ENCODE measurements at regions not wholly inside any gene's neighbourhood (a gene's known extent, or its start where the extent isn't known, plus 50 kb on each side); places are given as distances from the start of the nearest gene placed in this dataset.

GRCh38 chr1:187078916-187079315 is 250.2 kb downstream of the PLA2G4A start:
- ATAC-seq (ENCODE audit: insufficient read depth, low read depth) (no peak), DNase-seq (no peak)
- Histone ChIP-seq H4K20me1 (ENCODE audit: insufficient read depth, low read length) (no peaks in the 10 kb centered on the region), H3K27me3 (ENCODE audit: insufficient read depth, low read length, poor library complexity) (no peaks in the 10 kb centered on the region), H3K9ac (ENCODE audit: low read depth, low read length) (no peak overlapping the region), H3K79me2 (ENCODE audit: insufficient read depth, low read length) (peaks cover 6% of the 10 kb centered on the region; the same call in 1 of the 2 replicates), H2AFZ (ENCODE audit: low read depth, low read length) (no peak overlapping the region), H3K36me3 (ENCODE audit: insufficient read depth, low read length) (no peaks in the 10 kb centered on the region; the same call in 1 of the 2 replicates), H3K4me1 (ENCODE audit: insufficient read depth, low read length) (peaks cover 7% of the 10 kb centered on the region), H3K27ac (ENCODE audit: low read length) (no peak overlapping the region), H3K4me2 (ENCODE audit: insufficient read depth, low read length) (no peak overlapping the region), H3K4me3 (ENCODE audit: low read depth in 1 of 2, low read length in 2 of 2) (no peak overlapping the region), H3K9me3 (ENCODE audit: insufficient read depth, low read length, severe bottlenecking) (no peaks in the 10 kb centered on the region)
- TF ChIP-seq EZH2 (IDR thresholded peaks at IDR 0.05; ENCODE audit: borderline replicate concordance, low read depth, low read length, severe bottlenecking) (no peak), CTCF (IDR thresholded peaks at IDR 0.05; ENCODE audit: borderline replicate concordance, extremely low read depth, low read length, poor library complexity, severe bottlenecking) (no peak)

DNA sequence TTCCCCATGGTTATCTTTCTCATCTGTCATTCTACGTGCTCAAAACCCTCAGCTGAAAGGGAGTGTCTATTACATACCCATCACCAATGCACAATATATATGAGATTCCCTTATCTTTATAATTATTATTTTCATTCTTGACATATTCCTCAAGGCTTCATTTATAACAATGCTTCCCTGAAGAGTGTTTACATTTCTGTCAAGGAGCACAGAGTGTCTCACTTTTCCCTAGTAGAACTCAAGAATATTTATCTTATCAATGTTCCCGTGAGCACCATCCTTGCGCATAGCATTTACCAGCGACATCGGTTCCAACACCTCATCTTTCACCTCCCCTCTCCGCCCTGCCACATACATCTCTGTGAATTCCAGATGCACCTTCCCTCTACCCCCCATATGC is 250.6 kb downstream of the PLA2G4A start:
- Histone ChIP-seq H3K9me3 (ENCODE audit: insufficient read depth, low read length, severe bottlenecking) (no peaks in the 10 kb centered on the region), H4K20me1 (ENCODE audit: insufficient read depth, low read length) (no peaks in the 10 kb centered on the region), H3K4me3 (ENCODE audit: low read depth in 1 of 2, low read length in 2 of 2) (no peak overlapping the region), H3K4me2 (ENCODE audit: insufficient read depth, low read length) (no peak overlapping the region), H3K27me3 (ENCODE audit: insufficient read depth, low read length, poor library complexity) (no peaks in the 10 kb centered on the region), H3K79me2 (ENCODE audit: insufficient read depth, low read length) (peaks cover 6% of the 10 kb centered on the region; the same call in 1 of the 2 replicates), H3K9ac (ENCODE audit: low read depth, low read length) (no peak overlapping the region), H3K27ac (ENCODE audit: low read length) (no peak overlapping the region), H3K4me1 (ENCODE audit: insufficient read depth, low read length) (peaks cover 5% of the 10 kb centered on the region), H2AFZ (ENCODE audit: low read depth, low read length) (no peak overlapping the region), H3K36me3 (ENCODE audit: insufficient read depth, low read length) (no peaks in the 10 kb centered on the region; the same call in 1 of the 2 replicates)
- no peak for TF ChIP-seq EZH2 (IDR thresholded peaks at IDR 0.05; ENCODE audit: borderline replicate concordance, low read depth, low read length, severe bottlenecking)
- TF ChIP-seq CTCF (IDR thresholded peaks at IDR 0.05; ENCODE audit: borderline replicate concordance, extremely low read depth, low read length, poor library complexity, severe bottlenecking), result no peak
- DNase-seq (no peak), ATAC-seq (ENCODE audit: insufficient read depth, low read depth) (no peak)

- Histone ChIP-seq H3K36me3 (ENCODE audit: insufficient read depth, low read length) (no peaks in the 10 kb centered on the region), H3K79me2 (ENCODE audit: insufficient read depth, low read length) (no peaks in the 10 kb centered on the region), H3K4me2 (ENCODE audit: insufficient read depth, low read length) (no peak overlapping the region), H3K4me3 (ENCODE audit: low read depth in 1 of 2, low read length in 2 of 2) (no peak overlapping the region), H4K20me1 (ENCODE audit: insufficient read depth, low read length) (no peaks in the 10 kb centered on the region), H3K9ac (ENCODE audit: low read depth, low read length) (no peak overlapping the region), H3K27ac (ENCODE audit: low read length) (no peak overlapping the region), H3K9me3 (ENCODE audit: insufficient read depth, low read length, severe bottlenecking) (peaks cover 11% of the 10 kb centered on the region), H3K4me1 (ENCODE audit: insufficient read depth, low read length) (no peaks in the 10 kb centered on the region), H3K27me3 (ENCODE audit: insufficient read depth, low read length, poor library complexity) (no peaks in the 10 kb centered on the region), H2AFZ (ENCODE audit: low read depth, low read length) (no peak overlapping the region)
- ATAC-seq (ENCODE audit: insufficient read depth, low read depth) (no peak), DNase-seq (no peak)
- TF ChIP-seq CTCF (IDR thresholded peaks at IDR 0.05; ENCODE audit: borderline replicate concordance, extremely low read depth, low read length, poor library complexity, severe bottlenecking), result no peak
- no peak for TF ChIP-seq EZH2 (IDR thresholded peaks at IDR 0.05; ENCODE audit: borderline replicate concordance, low read depth, low read length, severe bottlenecking)
These were observed 262.9 kb downstream of the PLA2G4A start for GRCh38 chr1:187091666-187092065.

DNA sequence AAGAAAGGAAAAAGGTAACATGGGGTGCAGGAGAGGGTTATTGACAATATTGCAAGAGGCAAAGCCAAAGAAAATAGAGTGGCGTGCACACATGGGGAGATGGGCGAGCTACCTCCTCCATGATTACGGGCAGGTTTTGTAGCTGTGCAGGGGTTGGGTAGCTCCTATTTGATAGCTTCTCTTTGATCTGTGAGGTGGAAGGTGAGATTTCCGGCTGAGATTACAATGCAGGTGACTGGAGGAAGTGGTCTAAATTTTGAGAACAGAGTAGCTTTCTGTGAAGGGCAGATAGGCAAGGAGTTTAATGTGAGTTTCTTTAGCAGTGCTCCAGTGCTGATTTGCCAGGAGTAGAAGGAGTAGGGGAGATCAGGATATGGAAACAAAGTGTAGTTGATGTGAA is 263.4 kb downstream of the PLA2G4A start:
- peaks cover 11% of the 10 kb centered on the region for H3K9me3 ChIP-seq (ENCODE audit: insufficient read depth, low read length, severe bottlenecking)
- no peaks in the 10 kb centered on the region for H3K79me2 ChIP-seq (ENCODE audit: insufficient read depth, low read length)
- no peak overlapping the region for H3K4me3 ChIP-seq (ENCODE audit: low read depth in 1 of 2, low read length in 2 of 2)
- H3K27ac ChIP-seq (ENCODE audit: low read length), result no peak overlapping the region
- no peak overlapping the region for H2AFZ ChIP-seq (ENCODE audit: low read depth, low read length)
- H4K20me1 ChIP-seq (ENCODE audit: insufficient read depth, low read length), result no peaks in the 10 kb centered on the region
- no peak overlapping the region for H3K9ac ChIP-seq (ENCODE audit: low read depth, low read length)
- TF ChIP-seq CTCF (IDR thresholded peaks at IDR 0.05; ENCODE audit: borderline replicate concordance, extremely low read depth, low read length, poor library complexity, severe bottlenecking), result no peak
- TF ChIP-seq EZH2 (IDR thresholded peaks at IDR 0.05; ENCODE audit: borderline replicate concordance, low read depth, low read length, severe bottlenecking), result no peak
- DNase-seq (peak; percentile 10), ATAC-seq (ENCODE audit: insufficient read depth, low read depth) (peak; percentile 62)
- H3K36me3 ChIP-seq (ENCODE audit: insufficient read depth, low read length), result no peaks in the 10 kb centered on the region
- no peak overlapping the region for H3K4me2 ChIP-seq (ENCODE audit: insufficient read depth, low read length)
- no peaks in the 10 kb centered on the region for H3K27me3 ChIP-seq (ENCODE audit: insufficient read depth, low read length, poor library complexity)
- no peaks in the 10 kb centered on the region for H3K4me1 ChIP-seq (ENCODE audit: insufficient read depth, low read length)
